Parathyroid adenoma (tissue), 2 donors: ENCODE measurements at regions not wholly inside any gene's neighbourhood (a gene's known extent, or its start where the extent isn't known, plus 50 kb on each side); places are given as distances from the start of the nearest gene placed in this dataset.

Experiments
- H2AFZ ChIP-seq: fragments of 300-600 bp; sonication (generic); one replicate; pipeline ENCODE4 v1.7.0; 2017; ENCODE audit warnings: antibody characterized with exemption, mild to moderate bottlenecking
- H3K27ac ChIP-seq: fragments of 300-600 bp; sonication (generic); one replicate; pipeline ENCODE4 v1.7.0; 2017
- H3K27me3 ChIP-seq: fragments of 300-600 bp; sonication (generic); one replicate; pipeline ENCODE4 v1.7.0; 2017; ENCODE audit warnings: low read length; ENCODE audit not compliant: control insufficient read depth, insufficient read depth
- H3K36me3 ChIP-seq: fragments of 300-600 bp; sonication (generic); one replicate; pipeline ENCODE4 v1.7.0; 2017; ENCODE audit warnings: low read length; ENCODE audit not compliant: control insufficient read depth, insufficient read depth
- H3K4me1 ChIP-seq: fragments of 300-600 bp; sonication (generic); one replicate; pipeline ENCODE4 v1.7.0; 2017; ENCODE audit warnings: control low read depth
- H3K4me2 ChIP-seq: fragments of 300-600 bp; sonication (generic); one replicate; pipeline ENCODE4 v1.7.0; 2017; ENCODE audit warnings: low read length
- H3K4me3 ChIP-seq: fragments of 300-600 bp; sonication (generic); one replicate; pipeline ENCODE4 v1.7.0; 2017; ENCODE audit warnings: low read depth, low read length
- H3K79me2 ChIP-seq: fragments of 300-600 bp; sonication (generic); one replicate; pipeline ENCODE4 v1.7.0; 2017; ENCODE audit warnings: control low read depth
- H3K9ac ChIP-seq: fragments of 300-600 bp; sonication (generic); one replicate; pipeline ENCODE4 v1.7.0; 2017; ENCODE audit warnings: mild to moderate bottlenecking
- H3K9me3 ChIP-seq: fragments of 300-600 bp; sonication (generic); one replicate; pipeline ENCODE4 v1.7.0; 2017; ENCODE audit warnings: low read length; ENCODE audit not compliant: control insufficient read depth
- CTCF ChIP-seq: fragments of 300-600 bp; sonication (generic); IDR thresholded peaks from one replicate; pipeline ENCODE4 v1.7.0; 2017; ENCODE audit warnings: antibody characterized with exemption, mild to moderate bottlenecking
- donor health status: primary hyperparathyroidism.

GRCh38 chr2:144159240-144159639 lies 360.7 kb downstream of the ZEB2 start:
- H2AFZ ChIP-seq: no peak overlapping the region
- H3K27me3 ChIP-seq: no peaks in the 10 kb centered on the region
- no peaks in the 10 kb centered on the region for H3K4me1 ChIP-seq
- TF ChIP-seq CTCF: no peak
- H3K9ac ChIP-seq: no peak overlapping the region
- H3K79me2 ChIP-seq: no peaks in the 10 kb centered on the region
- no peaks in the 10 kb centered on the region for H3K36me3 ChIP-seq
- no peaks in the 10 kb centered on the region for H3K9me3 ChIP-seq
- H3K27ac ChIP-seq: no peak overlapping the region
- H3K4me2 ChIP-seq: no peak overlapping the region
- H3K4me3 ChIP-seq: no peak overlapping the region

- H3K27ac ChIP-seq: no peak overlapping the region
- no peak overlapping the region for H2AFZ ChIP-seq
- no peak overlapping the region for H3K9ac ChIP-seq
- H3K79me2 ChIP-seq: no peaks in the 10 kb centered on the region
- H3K4me3 ChIP-seq: no peak overlapping the region
- no peaks in the 10 kb centered on the region for H3K36me3 ChIP-seq
- no peak for TF ChIP-seq CTCF
- no peak overlapping the region for H3K4me2 ChIP-seq
- no peaks in the 10 kb centered on the region for H3K9me3 ChIP-seq
- no peaks in the 10 kb centered on the region for H3K4me1 ChIP-seq
- H3K27me3 ChIP-seq: no peaks in the 10 kb centered on the region
Observed at GRCh38 chr2:144158096-144158495, 361.8 kb downstream of the ZEB2 start.

- H3K9ac ChIP-seq: no peak overlapping the region
- no peaks in the 10 kb centered on the region for H3K79me2 ChIP-seq
- no peaks in the 10 kb centered on the region for H3K36me3 ChIP-seq
- no peaks in the 10 kb centered on the region for H3K27me3 ChIP-seq
- H3K4me3 ChIP-seq: no peak overlapping the region
- H3K9me3 ChIP-seq: no peaks in the 10 kb centered on the region
- no peak overlapping the region for H3K4me2 ChIP-seq
- TF ChIP-seq CTCF: no peak
- H3K27ac ChIP-seq: no peak overlapping the region
- no peak overlapping the region for H2AFZ ChIP-seq
- no peaks in the 10 kb centered on the region for H3K4me1 ChIP-seq
Observed at GRCh38 chr2:144156736-144157640, 362.9 kb downstream of the ZEB2 start.

GRCh38 chr2:144154205-144154604 lies 365.7 kb downstream of the ZEB2 start:
- no peak for TF ChIP-seq CTCF
- no peaks in the 10 kb centered on the region for H3K36me3 ChIP-seq

GRCh38 chr2:144152817-144153271 lies 367.1 kb downstream of the ZEB2 start:
- H3K4me2 ChIP-seq: no peak overlapping the region
- H3K27me3 ChIP-seq: no peaks in the 10 kb centered on the region
- no peak overlapping the region for H3K4me3 ChIP-seq
- no peaks in the 10 kb centered on the region for H3K79me2 ChIP-seq
- H3K9ac ChIP-seq: no peak overlapping the region
- no peak overlapping the region for H2AFZ ChIP-seq
- H3K27ac ChIP-seq: no peak overlapping the region
- TF ChIP-seq CTCF: no peak
- H3K36me3 ChIP-seq: no peaks in the 10 kb centered on the region
- H3K9me3 ChIP-seq: no peaks in the 10 kb centered on the region
- H3K4me1 ChIP-seq: no peaks in the 10 kb centered on the region

More at GRCh38 chr2:144154205-144154604, 365.7 kb downstream of the ZEB2 start:
- no peaks in the 10 kb centered on the region for H3K27me3 ChIP-seq
- H3K79me2 ChIP-seq: no peaks in the 10 kb centered on the region
- no peak overlapping the region for H3K27ac ChIP-seq
- no peak overlapping the region for H3K4me2 ChIP-seq
- no peak overlapping the region for H3K4me3 ChIP-seq
- H3K9me3 ChIP-seq: no peaks in the 10 kb centered on the region
- H3K9ac ChIP-seq: no peak overlapping the region
- H2AFZ ChIP-seq: no peak overlapping the region
- H3K4me1 ChIP-seq: no peaks in the 10 kb centered on the region
